Central memory CD8-positive, alpha-beta T cell (primary cell): ENCODE measurements at regions not wholly inside any gene's neighbourhood (a gene's known extent, or its start where the extent isn't known, plus 50 kb on each side); places are given as distances from the start of the nearest gene placed in this dataset.

ENCODE experiments used
- ATAC-seq: fragments of 150-1000 bp; cut with Tn5 transposase; replicated peaks from 2 replicates; pipeline ENCODE4 v1.10.0; 2022; ENCODE audit warnings: mild to moderate bottlenecking, moderate FRiP score, moderate number of reproducible peaks; ENCODE audit not compliant: poor library complexity, severe bottlenecking; ENCODE audit errors: extremely low read depth
- DNase-seq, 2 donors: peaks; one replicate each; pipeline ENCODE4 v3.0.0; 2021; ENCODE audit warnings: low spot score in 2 of 2
- H3K27ac Mint-ChIP-seq: one replicate; pipeline ENCODE4 v1.8.0; 2022; ENCODE audit warnings: low read depth, mild to moderate bottlenecking, moderate library complexity, mixed read lengths
- H3K27me3 Mint-ChIP-seq: one replicate; pipeline ENCODE4 v1.8.0; 2022; ENCODE audit warnings: mixed read lengths
- H3K36me3 Mint-ChIP-seq: one replicate; pipeline ENCODE4 v1.8.0; 2022; ENCODE audit warnings: mild to moderate bottlenecking, moderate library complexity, mixed read lengths; ENCODE audit not compliant: insufficient read depth
- H3K4me1 Mint-ChIP-seq: one replicate; pipeline ENCODE4 v1.8.0; 2022; ENCODE audit warnings: mixed read lengths
- H3K4me3 Mint-ChIP-seq: one replicate; pipeline ENCODE4 v1.8.0; 2022; ENCODE audit warnings: mild to moderate bottlenecking, moderate library complexity, mixed read lengths
- H3K9me3 Mint-ChIP-seq: one replicate; pipeline ENCODE4 v1.8.0; 2022; ENCODE audit warnings: mixed read lengths

DNA sequence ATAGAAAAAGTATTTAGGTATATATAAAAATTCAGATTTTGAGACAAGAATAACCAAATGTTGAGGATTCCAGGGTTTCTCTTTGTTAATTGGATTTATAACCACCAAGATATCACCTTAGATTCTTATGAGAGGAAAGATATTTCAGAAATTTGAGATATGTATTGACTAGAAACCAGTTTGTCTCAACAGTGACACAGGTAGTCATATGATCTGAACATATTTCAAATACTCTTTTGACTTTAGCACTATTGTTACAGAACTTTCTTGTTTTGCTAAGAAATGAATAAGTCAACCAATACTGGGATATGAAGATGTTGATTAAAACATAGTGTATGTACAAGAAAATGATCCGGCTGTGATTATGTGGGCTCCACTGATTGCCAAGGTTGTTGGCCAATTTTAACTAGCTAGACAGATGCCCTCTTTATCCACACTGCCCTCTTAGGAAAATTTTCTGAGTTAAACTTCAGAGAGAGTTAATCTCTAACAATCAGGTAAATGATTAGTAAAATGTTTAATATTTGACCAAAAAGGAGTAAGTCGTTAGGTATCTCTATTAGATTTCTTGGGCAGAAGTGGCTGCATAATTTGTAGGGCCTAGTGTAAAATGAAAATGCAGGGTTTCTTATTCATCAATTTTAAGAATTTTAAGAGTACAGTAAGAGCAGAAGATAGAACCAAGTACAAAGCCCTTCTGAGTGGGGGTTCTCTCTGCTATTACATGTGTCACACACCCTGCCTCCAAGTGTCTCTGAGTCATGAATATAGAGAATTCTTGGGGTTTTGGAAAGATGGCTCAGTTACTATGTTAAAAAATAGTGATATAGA lies 376.0 kb downstream of the TFEC start:
- Mint-ChIP-seq H3K4me1 (no peaks in the 10 kb centered on the region), H3K9me3 (peaks cover 3% of the 10 kb centered on the region), H3K36me3 (no peaks in the 10 kb centered on the region), H3K27ac (no peak overlapping the region), H3K4me3 (no peak overlapping the region), H3K27me3 (peaks cover 5% of the 10 kb centered on the region)
- ATAC-seq (no peak), DNase-seq (no peak)

- DNase-seq (no peak), ATAC-seq (no peak)
- H3K9me3 Mint-ChIP-seq: no peaks in the 10 kb centered on the region
- H3K27me3 Mint-ChIP-seq: no peaks in the 10 kb centered on the region
- no peak overlapping the region for H3K27ac Mint-ChIP-seq
- H3K4me3 Mint-ChIP-seq: no peak overlapping the region
- no peaks in the 10 kb centered on the region for H3K36me3 Mint-ChIP-seq
- H3K4me1 Mint-ChIP-seq: no peaks in the 10 kb centered on the region
Measured at GRCh38 chr7:115649429-115649828, 381.1 kb downstream of the TFEC start.

- Mint-ChIP-seq H3K9me3 (no peaks in the 10 kb centered on the region), H3K4me1 (no peaks in the 10 kb centered on the region), H3K4me3 (no peak overlapping the region), H3K27ac (no peak overlapping the region), H3K36me3 (no peaks in the 10 kb centered on the region), H3K27me3 (no peaks in the 10 kb centered on the region)
- DNase-seq (no peak), ATAC-seq (no peak)
Measured at GRCh38 chr7:115647712-115648111, 382.9 kb downstream of the TFEC start.

GRCh38 chr7:115642194-115642593 lies 388.4 kb downstream of the TFEC start:
- no peaks in the 10 kb centered on the region for H3K4me1 Mint-ChIP-seq
- H3K36me3 Mint-ChIP-seq: no peaks in the 10 kb centered on the region
- no peak overlapping the region for H3K27ac Mint-ChIP-seq
- H3K4me3 Mint-ChIP-seq: no peak overlapping the region
- DNase-seq (no peak), ATAC-seq (no peak)
- no peaks in the 10 kb centered on the region for H3K9me3 Mint-ChIP-seq
- H3K27me3 Mint-ChIP-seq: no peaks in the 10 kb centered on the region

GRCh38 chr7:115638853-115639252 lies 391.7 kb downstream of the TFEC start:
- DNase-seq: no peak
- no peaks in the 10 kb centered on the region for H3K36me3 Mint-ChIP-seq
- no peak overlapping the region for H3K27ac Mint-ChIP-seq
- no peak for ATAC-seq
- H3K4me1 Mint-ChIP-seq: no peaks in the 10 kb centered on the region
- H3K4me3 Mint-ChIP-seq: no peak overlapping the region
- H3K9me3 Mint-ChIP-seq: no peaks in the 10 kb centered on the region
- no peaks in the 10 kb centered on the region for H3K27me3 Mint-ChIP-seq

DNA sequence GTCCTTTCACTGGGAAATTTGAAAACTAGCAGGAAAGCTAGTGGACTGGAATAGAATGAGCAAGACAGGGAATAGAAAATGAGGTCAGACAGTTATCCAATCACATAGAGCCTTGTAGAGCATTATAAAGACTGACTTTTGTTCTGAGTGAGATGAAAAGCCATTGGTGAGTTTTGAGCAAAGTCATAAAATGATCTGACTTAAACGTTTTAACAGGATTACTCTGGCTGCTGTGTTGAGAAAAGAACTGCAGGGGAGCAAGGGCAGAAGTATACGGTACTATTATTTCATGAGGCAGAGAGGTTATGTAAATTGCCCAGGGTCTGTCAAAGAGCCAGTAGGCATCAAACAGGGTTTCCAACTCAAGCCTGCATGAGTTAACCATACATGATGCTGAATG lies 393.4 kb downstream of the TFEC start:
- Mint-ChIP-seq H3K4me3 (no peak overlapping the region), H3K36me3 (no peaks in the 10 kb centered on the region), H3K27ac (no peak overlapping the region), H3K4me1 (no peaks in the 10 kb centered on the region), H3K27me3 (no peaks in the 10 kb centered on the region), H3K9me3 (no peaks in the 10 kb centered on the region)
- ATAC-seq (no peak), DNase-seq (no peak)

DNA sequence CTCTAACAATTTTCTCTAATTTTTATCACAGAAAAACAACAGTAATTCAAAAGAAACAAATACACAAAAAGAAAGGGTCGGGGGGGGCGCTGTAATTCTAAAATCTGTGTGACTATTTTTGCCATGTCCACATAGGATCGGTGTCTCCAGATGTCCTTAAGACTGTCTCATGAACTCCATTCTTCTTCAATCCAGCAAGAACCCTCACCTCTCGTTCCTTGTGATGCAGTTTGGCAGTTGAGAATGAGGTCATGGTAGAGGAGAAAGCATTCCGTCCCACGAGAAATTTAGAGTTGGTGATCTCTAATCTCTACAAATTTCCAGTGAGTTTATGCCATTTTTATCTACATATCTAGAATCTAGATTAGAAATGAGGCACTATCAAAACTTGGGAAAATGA lies 394.7 kb downstream of the TFEC start:
- no peak for ATAC-seq
- Mint-ChIP-seq H3K4me3 (no peak overlapping the region), H3K4me1 (no peaks in the 10 kb centered on the region), H3K36me3 (no peaks in the 10 kb centered on the region), H3K27ac (no peak overlapping the region), H3K27me3 (no peaks in the 10 kb centered on the region), H3K9me3 (no peaks in the 10 kb centered on the region)
- no peak for DNase-seq

DNA sequence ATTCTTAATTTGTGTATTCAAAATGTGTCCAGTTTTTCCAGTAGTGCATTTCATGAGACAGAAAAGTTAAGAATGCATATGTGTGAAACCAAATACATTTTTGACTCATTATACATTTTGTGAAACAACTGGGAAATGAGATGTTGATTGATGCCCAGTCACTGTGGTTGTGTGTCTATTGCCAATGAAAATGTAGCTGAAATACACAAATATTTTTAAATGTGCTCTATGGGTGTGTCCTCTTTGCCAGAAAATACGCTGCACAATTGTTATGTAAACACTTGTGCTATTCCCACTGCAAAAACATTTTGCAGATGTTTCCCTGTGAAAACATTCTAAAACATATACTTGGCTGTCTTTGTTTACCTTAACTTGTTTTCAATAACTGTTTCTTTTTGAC lies 395.2 kb downstream of the TFEC start:
- Mint-ChIP-seq H3K4me3 (no peak overlapping the region), H3K27ac (no peak overlapping the region), H3K27me3 (no peaks in the 10 kb centered on the region), H3K36me3 (no peaks in the 10 kb centered on the region), H3K9me3 (no peaks in the 10 kb centered on the region), H3K4me1 (no peaks in the 10 kb centered on the region)
- DNase-seq (no peak), ATAC-seq (no peak)

DNA sequence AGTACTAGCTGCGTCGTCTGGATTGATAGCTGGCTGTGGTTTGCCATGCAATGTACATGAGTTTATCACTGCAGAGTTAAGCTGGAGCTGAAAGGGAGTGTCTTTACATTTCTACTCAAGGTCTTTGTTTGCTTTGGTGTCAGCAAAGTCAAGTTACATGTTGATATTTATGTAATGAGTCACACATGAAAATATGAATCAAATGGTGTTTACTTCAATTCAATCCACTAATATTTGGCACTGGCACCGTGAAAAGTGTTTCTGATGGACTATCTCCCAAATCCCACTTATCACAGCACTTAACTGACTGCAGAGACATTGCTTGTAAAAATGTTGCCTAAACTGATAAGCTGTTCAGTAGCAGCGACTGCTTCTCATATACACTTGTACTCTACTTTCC lies 395.9 kb downstream of the TFEC start:
- ATAC-seq: no peak
- Mint-ChIP-seq H3K27me3 (no peaks in the 10 kb centered on the region), H3K4me1 (no peaks in the 10 kb centered on the region), H3K9me3 (no peaks in the 10 kb centered on the region), H3K36me3 (no peaks in the 10 kb centered on the region), H3K27ac (no peak overlapping the region), H3K4me3 (no peak overlapping the region)
- DNase-seq: no peak

DNA sequence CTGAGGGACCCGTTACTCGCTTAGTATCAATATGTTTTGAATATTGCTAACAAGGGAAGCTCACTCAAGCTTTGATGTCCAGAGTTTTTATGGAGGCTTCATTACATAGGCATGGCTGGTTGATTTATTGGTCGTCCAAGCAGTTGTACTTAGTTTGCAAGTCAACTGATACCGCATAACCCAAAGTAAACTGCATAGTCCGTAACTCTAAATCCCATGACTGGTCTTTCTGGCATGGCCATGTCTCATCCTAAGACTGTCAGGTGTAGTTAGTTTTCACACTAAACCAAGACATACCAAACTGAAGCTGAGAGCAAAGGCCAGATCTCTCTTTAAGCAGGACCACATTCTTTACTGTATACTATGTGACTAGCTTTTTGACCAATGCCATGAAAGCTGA lies 397.9 kb downstream of the TFEC start:
- H3K4me3 Mint-ChIP-seq: no peak overlapping the region
- no peaks in the 10 kb centered on the region for H3K9me3 Mint-ChIP-seq
- H3K36me3 Mint-ChIP-seq: no peaks in the 10 kb centered on the region
- DNase-seq: no peak
- H3K27ac Mint-ChIP-seq: no peak overlapping the region
- H3K27me3 Mint-ChIP-seq: no peaks in the 10 kb centered on the region
- no peak for ATAC-seq
- no peaks in the 10 kb centered on the region for H3K4me1 Mint-ChIP-seq

DNA sequence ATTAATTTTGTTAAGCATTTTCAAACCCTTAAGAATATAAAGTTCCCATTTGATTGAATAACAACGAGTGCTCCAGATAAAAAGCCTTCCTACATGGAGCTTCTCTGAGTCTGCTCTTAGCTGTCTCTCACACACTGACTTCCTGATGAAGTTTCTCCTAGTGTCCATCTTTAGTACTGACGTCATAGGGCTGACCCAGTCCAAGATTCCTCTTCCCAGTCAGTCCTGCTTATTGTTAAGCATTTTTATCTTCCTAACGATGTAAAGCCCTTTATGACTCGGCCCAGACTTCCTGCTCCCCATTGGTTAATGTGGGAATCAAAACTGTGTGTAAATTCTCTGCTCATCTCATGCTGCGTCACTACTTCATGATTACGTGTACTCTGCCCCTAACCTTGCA lies 398.8 kb downstream of the TFEC start:
- no peak for ATAC-seq
- Mint-ChIP-seq H3K4me3 (no peak overlapping the region), H3K9me3 (no peaks in the 10 kb centered on the region), H3K36me3 (no peaks in the 10 kb centered on the region), H3K27ac (no peak overlapping the region), H3K4me1 (no peaks in the 10 kb centered on the region), H3K27me3 (no peaks in the 10 kb centered on the region)
- no peak for DNase-seq

GRCh38 chr7:115630049-115630448 lies 400.5 kb downstream of the TFEC start:
- no peaks in the 10 kb centered on the region for H3K4me1 Mint-ChIP-seq
- no peak overlapping the region for H3K27ac Mint-ChIP-seq
- DNase-seq (no peak), ATAC-seq (no peak)
- H3K4me3 Mint-ChIP-seq: no peak overlapping the region
- no peaks in the 10 kb centered on the region for H3K36me3 Mint-ChIP-seq
- H3K9me3 Mint-ChIP-seq: no peaks in the 10 kb centered on the region
- no peaks in the 10 kb centered on the region for H3K27me3 Mint-ChIP-seq

- no peaks in the 10 kb centered on the region for H3K9me3 Mint-ChIP-seq
- H3K4me1 Mint-ChIP-seq: no peaks in the 10 kb centered on the region
- no peak overlapping the region for H3K27ac Mint-ChIP-seq
- H3K27me3 Mint-ChIP-seq: no peaks in the 10 kb centered on the region
- DNase-seq (no peak), ATAC-seq (no peak)
- no peak overlapping the region for H3K4me3 Mint-ChIP-seq
- H3K36me3 Mint-ChIP-seq: no peaks in the 10 kb centered on the region
Measured at GRCh38 chr7:115618676-115619075, 411.9 kb downstream of the TFEC start.
